ENCODE measurements at regions not wholly inside any gene's neighbourhood (a gene's known extent, or its start where the extent isn't known, plus 50 kb on each side); places are given as distances from the start of the nearest gene placed in this dataset.

DNA sequence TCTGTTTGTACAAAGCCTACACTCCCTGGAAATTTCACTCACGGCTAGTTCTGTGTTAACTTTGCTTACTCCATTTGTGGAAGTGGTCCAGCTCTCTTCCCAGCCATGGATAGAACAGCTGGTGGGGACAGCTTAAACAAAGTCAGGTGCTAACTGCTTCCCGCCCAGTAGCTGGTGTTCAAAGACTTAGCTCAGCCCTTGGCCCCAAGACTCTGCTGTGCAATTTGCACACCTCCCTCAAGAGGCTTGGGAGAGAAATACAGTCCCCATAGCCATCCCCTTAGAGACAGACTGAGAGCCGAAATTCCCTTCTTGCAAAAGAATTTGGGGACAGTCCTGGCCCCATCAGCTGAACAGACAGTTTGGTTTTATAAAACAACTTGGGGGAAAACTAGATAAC is 73.8 kb upstream of the RAI14 start (continued):
- TF ChIP-seq, protein P1, sequence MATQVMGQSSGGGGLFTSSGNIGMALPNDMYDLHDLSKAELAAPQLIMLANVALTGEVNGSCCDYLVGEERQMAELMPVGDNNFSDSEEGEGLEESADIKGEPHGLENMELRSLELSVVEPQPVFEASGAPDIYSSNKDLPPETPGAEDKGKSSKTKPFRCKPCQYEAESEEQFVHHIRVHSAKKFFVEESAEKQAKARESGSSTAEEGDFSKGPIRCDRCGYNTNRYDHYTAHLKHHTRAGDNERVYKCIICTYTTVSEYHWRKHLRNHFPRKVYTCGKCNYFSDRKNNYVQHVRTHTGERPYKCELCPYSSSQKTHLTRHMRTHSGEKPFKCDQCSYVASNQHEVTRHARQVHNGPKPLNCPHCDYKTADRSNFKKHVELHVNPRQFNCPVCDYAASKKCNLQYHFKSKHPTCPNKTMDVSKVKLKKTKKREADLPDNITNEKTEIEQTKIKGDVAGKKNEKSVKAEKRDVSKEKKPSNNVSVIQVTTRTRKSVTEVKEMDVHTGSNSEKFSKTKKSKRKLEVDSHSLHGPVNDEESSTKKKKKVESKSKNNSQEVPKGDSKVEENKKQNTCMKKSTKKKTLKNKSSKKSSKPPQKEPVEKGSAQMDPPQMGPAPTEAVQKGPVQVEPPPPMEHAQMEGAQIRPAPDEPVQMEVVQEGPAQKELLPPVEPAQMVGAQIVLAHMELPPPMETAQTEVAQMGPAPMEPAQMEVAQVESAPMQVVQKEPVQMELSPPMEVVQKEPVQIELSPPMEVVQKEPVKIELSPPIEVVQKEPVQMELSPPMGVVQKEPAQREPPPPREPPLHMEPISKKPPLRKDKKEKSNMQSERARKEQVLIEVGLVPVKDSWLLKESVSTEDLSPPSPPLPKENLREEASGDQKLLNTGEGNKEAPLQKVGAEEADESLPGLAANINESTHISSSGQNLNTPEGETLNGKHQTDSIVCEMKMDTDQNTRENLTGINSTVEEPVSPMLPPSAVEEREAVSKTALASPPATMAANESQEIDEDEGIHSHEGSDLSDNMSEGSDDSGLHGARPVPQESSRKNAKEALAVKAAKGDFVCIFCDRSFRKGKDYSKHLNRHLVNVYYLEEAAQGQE (IDR thresholded peaks at IDR 0.05; ENCODE audit: borderline replicate concordance): peak; percentile 10; the same call in 1 of the 2 replicates
- TF ChIP-seq, protein P1 (CRISPR knock-in tag; IDR thresholded peaks at IDR 0.05; ENCODE audit: low read depth): no peak
- TF ChIP-seq SMARCB1 (IDR thresholded peaks at IDR 0.05; ENCODE audit: insufficient read length, low read depth) (no peak), GABPA (tag; conservative IDR thresholded peaks at IDR 0.05; ENCODE audit: low read depth) (no peak), PRMT5 (CRISPR knock-in tag; IDR thresholded peaks at IDR 0.05) (no peak), RAD21 (CRISPR knock-in tag; conservative IDR thresholded peaks at IDR 0.05 in 1 of 2, IDR thresholded peaks at IDR 0.05 in 1 of 2) (peak; percentile 15 to 33; a peak in 3 of 4 replicates), TAF7 (tag; IDR thresholded peaks at IDR 0.05) (no peak), ZNF347 (CRISPR knock-in tag; IDR thresholded peaks at IDR 0.05; ENCODE audit: low read depth) (no peak), ZBTB17 (CRISPR knock-in tag; IDR thresholded peaks at IDR 0.05) (no peak), ZNF717 (CRISPR knock-in tag; IDR thresholded peaks at IDR 0.05) (no peak)
- TF ChIP-seq, protein P2, sequence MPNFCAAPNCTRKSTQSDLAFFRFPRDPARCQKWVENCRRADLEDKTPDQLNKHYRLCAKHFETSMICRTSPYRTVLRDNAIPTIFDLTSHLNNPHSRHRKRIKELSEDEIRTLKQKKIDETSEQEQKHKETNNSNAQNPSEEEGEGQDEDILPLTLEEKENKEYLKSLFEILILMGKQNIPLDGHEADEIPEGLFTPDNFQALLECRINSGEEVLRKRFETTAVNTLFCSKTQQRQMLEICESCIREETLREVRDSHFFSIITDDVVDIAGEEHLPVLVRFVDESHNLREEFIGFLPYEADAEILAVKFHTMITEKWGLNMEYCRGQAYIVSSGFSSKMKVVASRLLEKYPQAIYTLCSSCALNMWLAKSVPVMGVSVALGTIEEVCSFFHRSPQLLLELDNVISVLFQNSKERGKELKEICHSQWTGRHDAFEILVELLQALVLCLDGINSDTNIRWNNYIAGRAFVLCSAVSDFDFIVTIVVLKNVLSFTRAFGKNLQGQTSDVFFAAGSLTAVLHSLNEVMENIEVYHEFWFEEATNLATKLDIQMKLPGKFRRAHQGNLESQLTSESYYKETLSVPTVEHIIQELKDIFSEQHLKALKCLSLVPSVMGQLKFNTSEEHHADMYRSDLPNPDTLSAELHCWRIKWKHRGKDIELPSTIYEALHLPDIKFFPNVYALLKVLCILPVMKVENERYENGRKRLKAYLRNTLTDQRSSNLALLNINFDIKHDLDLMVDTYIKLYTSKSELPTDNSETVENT (CRISPR knock-in tag; IDR thresholded peaks at IDR 0.05): no peak
- TF ChIP-seq, protein P3, sequence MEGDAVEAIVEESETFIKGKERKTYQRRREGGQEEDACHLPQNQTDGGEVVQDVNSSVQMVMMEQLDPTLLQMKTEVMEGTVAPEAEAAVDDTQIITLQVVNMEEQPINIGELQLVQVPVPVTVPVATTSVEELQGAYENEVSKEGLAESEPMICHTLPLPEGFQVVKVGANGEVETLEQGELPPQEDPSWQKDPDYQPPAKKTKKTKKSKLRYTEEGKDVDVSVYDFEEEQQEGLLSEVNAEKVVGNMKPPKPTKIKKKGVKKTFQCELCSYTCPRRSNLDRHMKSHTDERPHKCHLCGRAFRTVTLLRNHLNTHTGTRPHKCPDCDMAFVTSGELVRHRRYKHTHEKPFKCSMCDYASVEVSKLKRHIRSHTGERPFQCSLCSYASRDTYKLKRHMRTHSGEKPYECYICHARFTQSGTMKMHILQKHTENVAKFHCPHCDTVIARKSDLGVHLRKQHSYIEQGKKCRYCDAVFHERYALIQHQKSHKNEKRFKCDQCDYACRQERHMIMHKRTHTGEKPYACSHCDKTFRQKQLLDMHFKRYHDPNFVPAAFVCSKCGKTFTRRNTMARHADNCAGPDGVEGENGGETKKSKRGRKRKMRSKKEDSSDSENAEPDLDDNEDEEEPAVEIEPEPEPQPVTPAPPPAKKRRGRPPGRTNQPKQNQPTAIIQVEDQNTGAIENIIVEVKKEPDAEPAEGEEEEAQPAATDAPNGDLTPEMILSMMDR (IDR thresholded peaks at IDR 0.05 in 2 of 3, conservative IDR thresholded peaks at IDR 0.05 in 1 of 3; ENCODE audit: insufficient read depth in 2 of 3, low read depth in 1 of 3, low read length in 3 of 3): peak; percentile 37 to 54 (median 53); a peak in 4 of 6 replicates
- TF ChIP-seq, protein P4, sequence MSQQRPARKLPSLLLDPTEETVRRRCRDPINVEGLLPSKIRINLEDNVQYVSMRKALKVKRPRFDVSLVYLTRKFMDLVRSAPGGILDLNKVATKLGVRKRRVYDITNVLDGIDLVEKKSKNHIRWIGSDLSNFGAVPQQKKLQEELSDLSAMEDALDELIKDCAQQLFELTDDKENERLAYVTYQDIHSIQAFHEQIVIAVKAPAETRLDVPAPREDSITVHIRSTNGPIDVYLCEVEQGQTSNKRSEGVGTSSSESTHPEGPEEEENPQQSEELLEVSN (IDR thresholded peaks at IDR 0.05; ENCODE audit: borderline replicate concordance in 1 of 2, extremely low read depth in 1 of 2, insufficient read depth in 1 of 2, insufficient read length in 1 of 2, low read depth in 1 of 2, low read length in 1 of 2, poor library complexity in 1 of 2, severe bottlenecking in 1 of 2): peak in 1 of 2 experiments; percentile 33

All from K562 (cell line).